ENCODE measurements at regions not wholly inside any gene's neighbourhood (a gene's known extent, or its start where the extent isn't known, plus 50 kb on each side); places are given as distances from the start of the nearest gene placed in this dataset.

DNA sequence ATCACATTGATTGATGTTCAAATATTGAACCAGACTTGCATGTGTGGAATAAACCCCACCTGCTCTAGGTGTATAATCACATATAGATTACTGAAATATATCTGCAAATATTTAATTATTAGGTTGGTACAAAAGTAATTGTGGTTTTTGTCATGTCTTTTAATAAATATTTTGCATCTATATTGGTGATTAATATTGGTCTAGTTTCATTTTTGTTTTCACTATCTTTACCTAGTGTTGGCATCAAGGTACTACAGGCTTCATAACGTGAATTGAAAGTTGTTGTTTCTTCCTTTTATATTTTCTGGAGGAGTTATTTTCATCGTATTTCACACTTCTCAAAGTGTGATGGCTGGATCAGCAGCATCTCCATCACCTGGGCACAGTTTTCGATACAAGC lies 740.0 kb upstream of the TMEM132C start:
- no peak for TF ChIP-seq EZH2phosphoT487 (conservative IDR thresholded peaks at IDR 0.05; ENCODE audit: low read length)
- TF ChIP-seq, protein P1, sequence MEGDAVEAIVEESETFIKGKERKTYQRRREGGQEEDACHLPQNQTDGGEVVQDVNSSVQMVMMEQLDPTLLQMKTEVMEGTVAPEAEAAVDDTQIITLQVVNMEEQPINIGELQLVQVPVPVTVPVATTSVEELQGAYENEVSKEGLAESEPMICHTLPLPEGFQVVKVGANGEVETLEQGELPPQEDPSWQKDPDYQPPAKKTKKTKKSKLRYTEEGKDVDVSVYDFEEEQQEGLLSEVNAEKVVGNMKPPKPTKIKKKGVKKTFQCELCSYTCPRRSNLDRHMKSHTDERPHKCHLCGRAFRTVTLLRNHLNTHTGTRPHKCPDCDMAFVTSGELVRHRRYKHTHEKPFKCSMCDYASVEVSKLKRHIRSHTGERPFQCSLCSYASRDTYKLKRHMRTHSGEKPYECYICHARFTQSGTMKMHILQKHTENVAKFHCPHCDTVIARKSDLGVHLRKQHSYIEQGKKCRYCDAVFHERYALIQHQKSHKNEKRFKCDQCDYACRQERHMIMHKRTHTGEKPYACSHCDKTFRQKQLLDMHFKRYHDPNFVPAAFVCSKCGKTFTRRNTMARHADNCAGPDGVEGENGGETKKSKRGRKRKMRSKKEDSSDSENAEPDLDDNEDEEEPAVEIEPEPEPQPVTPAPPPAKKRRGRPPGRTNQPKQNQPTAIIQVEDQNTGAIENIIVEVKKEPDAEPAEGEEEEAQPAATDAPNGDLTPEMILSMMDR (IDR thresholded peaks at IDR 0.05; ENCODE audit: insufficient read depth, low read length, poor library complexity, severe bottlenecking) = no peak
